CD4-positive, alpha-beta T cell treated with Interleukin-12 subunit alpha and Interleukin-12 subunit beta, for 1 hour (primary cell): ENCODE measurements at regions not wholly inside any gene's neighbourhood (a gene's known extent, or its start where the extent isn't known, plus 50 kb on each side); places are given as distances from the start of the nearest gene placed in this dataset.

Experiments used
- DNase-seq: peaks from one replicate; pipeline ENCODE4 v3.0.0-alpha.2; 2020

DNA sequence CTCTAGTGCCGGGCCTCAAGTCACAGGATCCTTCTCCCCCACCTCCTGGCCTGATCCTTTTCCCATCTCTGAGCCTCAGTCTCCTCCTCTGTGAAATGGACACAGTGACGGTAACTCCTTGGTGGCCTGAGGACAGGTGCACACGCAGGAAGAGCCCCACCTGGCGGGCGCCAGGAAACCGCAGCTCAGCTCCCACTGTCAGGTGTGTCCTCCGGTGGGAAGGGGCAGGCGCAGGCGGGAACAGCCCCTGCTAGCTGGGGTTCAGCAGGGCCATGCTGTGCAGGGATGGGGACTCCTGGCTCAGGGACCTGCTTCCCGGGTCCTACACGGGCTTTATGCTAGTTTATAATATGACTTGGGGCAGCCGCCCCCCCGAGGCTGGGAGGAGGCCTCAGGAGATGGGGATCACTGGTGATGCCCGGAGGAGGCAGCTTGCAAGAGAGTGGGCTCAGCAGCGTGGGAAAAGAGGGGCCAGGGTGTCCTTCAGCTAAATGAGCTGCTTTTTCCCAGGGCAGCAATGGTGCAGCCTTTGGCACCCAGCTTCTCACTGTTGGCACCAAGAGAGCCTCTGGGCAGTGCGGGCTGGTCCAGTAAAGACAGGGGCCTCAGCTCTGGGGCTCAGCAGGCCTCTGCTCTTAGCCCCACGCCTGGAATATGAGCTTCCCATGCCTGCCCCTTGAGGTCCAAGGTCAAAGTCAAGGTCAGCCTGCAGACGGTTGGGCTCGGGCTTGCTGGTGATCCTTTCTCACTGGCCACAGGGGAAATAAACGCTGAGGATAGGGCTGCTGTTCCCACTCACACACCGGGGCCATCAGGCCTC lies 68.0 kb upstream of the FAM20C start:
- DNase-seq = no peak

- no peak for DNase-seq
Observed at GRCh38 chr7:125061-125475, 67.3 kb upstream of the FAM20C start.

- no peak for DNase-seq
Observed at GRCh38 chr7:125661-126060, 66.7 kb upstream of the FAM20C start.

GRCh38 chr7:126368-126767 lies 66.0 kb upstream of the FAM20C start:
- DNase-seq = no peak

DNA sequence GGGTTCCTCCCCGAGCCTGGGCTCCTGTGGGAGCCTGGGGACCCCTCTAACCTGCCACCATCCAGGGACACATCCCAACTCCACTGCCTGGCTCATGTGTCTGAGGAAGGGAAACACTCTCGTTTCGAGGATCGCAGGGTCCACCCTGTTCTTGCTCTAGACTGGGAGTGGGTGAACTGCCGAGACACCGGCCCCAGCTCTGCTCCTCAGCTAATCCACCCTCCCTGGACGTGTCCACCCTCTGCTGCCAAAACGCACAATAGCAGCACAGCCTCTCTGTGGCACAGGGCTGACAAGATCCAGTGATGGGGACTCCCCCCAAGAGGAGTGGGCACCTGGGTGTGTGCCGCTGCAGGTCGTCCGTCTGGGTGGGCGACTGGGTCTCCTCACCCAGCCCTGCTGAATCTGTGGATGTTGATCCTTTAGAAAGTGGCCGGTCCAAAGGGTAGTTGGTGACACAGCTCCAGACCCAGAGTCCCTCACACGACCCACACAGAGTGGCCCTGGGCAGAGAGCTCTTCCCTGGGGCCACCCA lies 65.2 kb upstream of the FAM20C start:
- DNase-seq = no peak

GRCh38 chr7:128171-129080 lies 63.9 kb upstream of the FAM20C start:
- no peak for DNase-seq

- DNase-seq = no peak
Observed at GRCh38 chr7:129366-130221, 62.8 kb upstream of the FAM20C start.

DNA sequence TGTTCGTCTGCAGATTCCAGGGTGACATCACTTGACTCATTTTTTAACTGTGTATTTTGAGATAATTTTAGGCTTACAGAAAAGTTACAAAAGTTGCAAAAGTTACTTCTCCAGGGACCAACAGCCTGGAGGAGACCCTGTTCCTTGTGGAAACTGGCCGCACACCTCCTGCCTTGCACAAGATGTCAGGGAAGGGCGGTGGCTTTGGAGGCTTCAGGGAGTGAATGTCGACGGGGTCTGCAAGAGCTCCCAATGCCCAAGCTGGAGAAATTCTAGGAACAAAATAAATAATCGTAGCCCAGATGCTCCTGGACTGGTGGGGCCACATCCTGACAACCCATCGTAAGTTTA lies 62.2 kb upstream of the FAM20C start:
- DNase-seq = no peak

GRCh38 chr7:130875-131780 lies 61.2 kb upstream of the FAM20C start:
- no peak for DNase-seq

DNA sequence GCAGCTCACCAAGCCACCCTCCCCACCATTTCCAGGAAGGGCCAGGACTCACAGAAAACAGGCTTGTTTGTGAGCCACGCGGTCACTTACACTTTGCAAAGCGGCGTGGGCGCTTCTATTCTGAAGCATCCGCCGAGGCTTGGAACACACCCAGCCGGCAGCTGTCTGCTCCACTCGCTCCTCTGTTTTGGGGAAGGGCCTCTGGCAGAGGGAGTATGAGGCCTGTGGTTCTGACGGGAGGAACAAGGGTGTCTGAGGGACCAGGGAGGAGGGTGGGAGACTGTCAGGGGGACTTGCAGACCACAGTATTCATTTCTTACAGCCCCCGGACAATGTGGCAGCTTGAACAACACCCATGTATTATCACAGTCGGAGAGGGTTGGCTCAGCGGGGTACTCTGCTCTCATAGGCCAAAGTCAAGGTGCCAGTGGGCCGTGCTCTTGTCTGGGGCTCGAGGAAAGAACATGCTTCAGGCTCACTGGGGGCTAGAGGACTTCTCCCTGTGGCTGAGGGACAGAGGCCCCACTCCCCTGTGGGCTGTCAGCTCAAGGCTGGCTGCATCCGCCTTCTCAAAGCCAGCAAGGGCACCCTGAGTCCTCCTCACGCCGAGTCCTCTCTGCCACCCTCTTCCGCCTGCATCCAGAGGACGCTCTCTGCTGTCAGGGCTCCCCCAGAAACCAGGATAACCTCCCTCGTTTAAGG lies 60.4 kb upstream of the FAM20C start:
- no peak for DNase-seq

DNA sequence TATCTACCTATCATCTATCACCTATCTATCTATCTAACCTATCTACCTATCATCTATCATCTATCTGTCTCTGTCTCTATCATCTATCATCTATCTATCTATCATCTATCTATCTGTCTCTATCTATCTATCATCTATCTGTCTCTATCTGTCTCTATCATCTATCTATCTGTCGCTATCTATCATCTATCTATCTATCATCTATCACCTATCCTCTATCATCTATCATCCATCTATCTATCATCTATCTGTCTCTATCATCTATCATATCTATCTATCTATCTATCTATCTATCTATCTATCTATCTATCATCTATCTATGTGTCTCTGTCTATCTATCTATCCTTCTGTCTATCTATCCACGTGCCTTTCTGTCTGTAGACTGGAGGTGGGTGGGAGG lies 59.5 kb upstream of the FAM20C start:
- no peak for DNase-seq

DNA sequence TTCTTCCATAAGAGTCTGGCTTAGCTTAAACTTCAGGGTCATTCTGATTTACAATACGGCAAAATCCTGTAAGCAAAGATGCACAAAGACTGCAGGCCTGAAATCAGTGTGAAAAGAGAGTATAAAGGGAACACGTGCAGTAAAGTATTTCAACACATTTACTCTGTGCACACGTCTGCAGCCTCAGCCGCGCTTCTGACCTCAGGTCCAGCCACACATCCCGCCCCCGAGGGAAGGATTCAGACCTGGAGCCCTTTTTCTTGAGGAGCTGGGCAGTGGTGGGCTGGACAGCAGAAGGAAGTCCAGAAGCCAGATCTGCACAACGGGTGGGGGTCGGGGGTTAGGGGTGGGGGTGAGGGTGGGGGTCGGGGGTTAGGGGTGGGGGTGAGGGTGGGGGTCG lies 58.9 kb upstream of the FAM20C start:
- no peak for DNase-seq

DNA sequence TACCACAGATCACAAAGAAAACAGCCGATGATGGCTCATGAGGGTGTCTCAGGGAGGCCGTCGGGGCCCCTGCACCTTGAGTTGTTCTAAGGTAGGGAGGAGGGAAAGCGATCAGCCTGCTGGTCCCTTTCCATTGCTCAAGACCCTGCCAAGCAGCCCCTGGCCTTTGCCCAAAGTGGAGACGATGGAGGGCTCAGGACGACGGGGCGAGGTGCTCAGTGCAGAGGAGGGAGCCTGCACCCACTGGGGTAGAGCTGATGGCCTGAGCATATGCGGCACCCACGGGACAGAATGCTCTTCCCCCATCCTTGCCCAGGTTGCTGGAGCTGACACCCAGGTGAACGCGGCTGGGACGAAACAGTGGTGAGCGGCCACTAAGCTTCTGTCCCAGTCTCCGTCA lies 58.3 kb upstream of the FAM20C start:
- DNase-seq = no peak

DNA sequence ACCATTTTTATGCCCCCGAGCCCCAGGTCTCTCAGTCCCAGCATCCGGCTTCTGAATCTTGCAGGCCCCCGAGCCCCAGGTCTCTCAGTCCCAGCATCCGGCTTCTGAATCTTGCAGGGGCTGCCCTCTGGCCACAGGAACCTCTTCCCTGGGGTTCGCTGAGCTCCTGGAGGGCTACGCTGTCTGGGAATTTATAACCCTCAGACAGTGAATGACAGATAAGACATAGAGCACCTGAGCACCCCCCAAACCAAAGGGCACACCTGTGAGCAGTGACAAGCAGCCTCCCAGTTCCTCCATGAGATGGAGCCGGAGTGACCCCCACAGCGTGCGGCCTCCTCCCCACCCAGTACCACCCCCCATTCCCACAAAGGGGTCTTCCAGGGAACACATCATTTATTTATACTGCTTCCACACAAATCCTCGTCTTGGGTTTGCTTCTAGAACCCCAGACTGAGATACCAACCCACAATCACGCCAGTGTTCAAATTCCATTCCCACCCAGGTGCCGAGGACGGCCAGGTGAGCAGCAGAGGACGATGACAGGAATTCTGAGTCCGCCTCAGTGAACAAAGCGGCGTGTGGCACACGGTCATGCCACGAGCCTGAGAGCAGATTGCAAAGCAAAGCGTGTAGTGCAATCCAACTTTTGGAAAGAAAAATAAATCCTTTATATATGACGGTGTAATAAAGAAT lies 57.7 kb upstream of the FAM20C start:
- DNase-seq = no peak

GRCh38 chr7:135257-135653 lies 57.1 kb upstream of the FAM20C start:
- DNase-seq = no peak

DNA sequence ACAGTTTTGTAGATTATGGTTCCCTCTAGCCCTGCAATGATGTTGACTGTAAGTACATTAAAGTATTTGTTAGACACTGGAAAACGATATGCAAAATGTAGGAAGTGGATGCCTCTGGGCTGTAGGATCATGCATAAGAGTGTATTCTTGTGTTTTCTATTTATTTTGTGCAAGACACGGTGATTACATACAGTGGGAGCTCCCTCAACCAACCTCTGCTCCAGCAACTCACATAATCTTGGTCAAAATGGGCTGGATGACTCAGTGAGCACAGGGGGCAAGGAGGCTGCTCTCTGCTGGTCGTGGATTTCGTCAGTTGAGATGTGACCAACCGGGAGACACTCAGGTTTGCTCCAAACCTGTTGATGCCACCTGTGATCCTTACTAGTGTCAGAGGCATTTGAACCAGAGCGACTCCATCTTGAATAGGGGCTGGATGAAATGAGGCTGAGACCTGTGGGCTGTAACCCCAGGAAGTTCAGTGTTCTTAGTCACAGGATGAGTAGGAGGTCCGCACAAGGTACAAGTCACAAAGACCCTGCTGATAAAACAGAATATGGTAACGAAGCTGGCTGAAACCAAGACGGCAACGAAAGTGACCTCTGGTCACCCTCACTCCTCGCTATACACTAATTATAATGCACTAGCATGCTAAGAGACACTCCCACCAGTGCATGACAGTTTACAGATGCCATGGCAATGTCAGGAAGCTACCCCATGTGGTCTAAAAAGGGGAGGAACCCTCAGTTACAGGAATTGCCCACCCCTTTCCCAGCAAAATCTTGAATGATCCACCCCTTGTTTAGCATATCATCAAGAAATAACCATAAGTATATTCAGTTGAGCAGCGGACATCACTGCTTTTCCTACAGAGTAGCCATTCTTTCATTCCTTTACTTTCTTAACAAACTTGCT lies 56.4 kb upstream of the FAM20C start:
- DNase-seq = no peak

GRCh38 chr7:137094-137891 lies 55.1 kb upstream of the FAM20C start:
- no peak for DNase-seq

GRCh38 chr7:139131-139530 lies 53.2 kb upstream of the FAM20C start:
- DNase-seq = no peak
